Left colon (tissue), 2 donors: ENCODE measurements at regions not wholly inside any gene's neighbourhood (a gene's known extent, or its start where the extent isn't known, plus 50 kb on each side); places are given as distances from the start of the nearest gene placed in this dataset.

ENCODE experiments used
- ATAC-seq: fragments of 200-7000 bp; cut with Tn5 transposase; one replicate; pipeline ENCODE4 v1.9.1; 2020; ENCODE audit warnings: mild to moderate bottlenecking, moderate library complexity
- DNase-seq, 2 donors: peaks; one replicate each; pipeline ENCODE4 v3.0.0-alpha.2; 2020
- intact Hi-C, 2 donors: fragments of 100-400 bp; cut with DNase I in 1 of 2; cut with micrococcal nuclease in 1 of 2; formaldehyde crosslinking; loops; one replicate each; pipeline versions ENCODE4 v1.11.2 to v1.14.0; 2022; cut with DNase I, micrococcal nuclease
- donor health status: DM: no; HTN: no; CAD: no.
- donor health status: DM: yes; HTN: yes; CAD: no.

GRCh38 chr2:19028587-19029375 is 329.6 kb downstream of the OSR1 start:
- intact Hi-C loops: no loop called here
- no peak for ATAC-seq
- no peak for DNase-seq

- ATAC-seq (no peak), DNase-seq (no peak)
- intact Hi-C loops: no loop called here
Measured at GRCh38 chr2:19027626-19028025, 330.8 kb downstream of the OSR1 start.

GRCh38 chr2:19026261-19026660 is 332.2 kb downstream of the OSR1 start:
- DNase-seq (no peak), ATAC-seq (no peak)
- intact Hi-C loops: no loop called here

GRCh38 chr2:19022334-19022733 is 336.1 kb downstream of the OSR1 start:
- ATAC-seq (no peak), DNase-seq (no peak)
- intact Hi-C loops: no loop called here

GRCh38 chr2:19021721-19022120 is 336.7 kb downstream of the OSR1 start:
- no peak for ATAC-seq

GRCh38 chr2:19021100-19021476 is 337.3 kb downstream of the OSR1 start:
- intact Hi-C loops: no loop called here
- DNase-seq (no peak), ATAC-seq (no peak)

More at GRCh38 chr2:19021721-19022120, 336.7 kb downstream of the OSR1 start:
- intact Hi-C loops: no loop called here
- DNase-seq: no peak

GRCh38 chr2:19020144-19021099 is 338.0 kb downstream of the OSR1 start:
- ATAC-seq (peak; percentile 44), DNase-seq (peak in 1 of 2 donors; percentile 16)
- intact Hi-C loops: no loop called here

- intact Hi-C loops: no loop called here
- DNase-seq: no peak
- no peak for ATAC-seq
Measured at GRCh38 chr2:19009510-19009909, 348.9 kb downstream of the OSR1 start.

- intact Hi-C loops: no loop called here
- ATAC-seq: no peak
- no peak for DNase-seq
Measured at GRCh38 chr2:19003554-19003953, 354.9 kb downstream of the OSR1 start.

GRCh38 chr2:19000776-19001175 is 357.6 kb downstream of the OSR1 start:
- intact Hi-C loops: no loop called here
- no peak for ATAC-seq
- DNase-seq: no peak

- intact Hi-C loops: no loop called here
- no peak for DNase-seq
- no peak for ATAC-seq
Measured at GRCh38 chr2:18999198-18999597, 359.2 kb downstream of the OSR1 start.

GRCh38 chr2:18998491-18998890 is 359.9 kb downstream of the OSR1 start:
- intact Hi-C loops: no loop called here
- ATAC-seq (no peak), DNase-seq (no peak)

GRCh38 chr2:18993756-18994338 is 364.6 kb downstream of the OSR1 start:
- DNase-seq (no peak), ATAC-seq (no peak)
- intact Hi-C loops: no loop called here

GRCh38 chr2:18991177-18992168 is 366.9 kb downstream of the OSR1 start:
- intact Hi-C loops: no loop called here
- DNase-seq (peak; percentile 35 to 39), ATAC-seq (peak; percentile 60)

- DNase-seq (no peak), ATAC-seq (no peak)
- intact Hi-C loops: no loop called here
Measured at GRCh38 chr2:18988631-18989232, 369.7 kb downstream of the OSR1 start.

GRCh38 chr2:18987592-18988073 is 370.8 kb downstream of the OSR1 start:
- ATAC-seq (no peak), DNase-seq (peak; percentile 40 to 50)
- intact Hi-C loops: no loop called here

- intact Hi-C loops: no loop called here
- ATAC-seq (no peak), DNase-seq (no peak)
Measured at GRCh38 chr2:18987016-18987415, 371.4 kb downstream of the OSR1 start.

- intact Hi-C loops: no loop called here
- DNase-seq (no peak), ATAC-seq (no peak)
Measured at GRCh38 chr2:18986046-18986445, 372.4 kb downstream of the OSR1 start.
